Activated CD4-positive, alpha-beta memory T cell treated with anti-CD3 and anti-CD28 coated beads, Interleukin-2, amount 10 ng/mL, durations not matched to agents 7 days and 5 days (primary cell): ENCODE measurements at regions not wholly inside any gene's neighbourhood (a gene's known extent, or its start where the extent isn't known, plus 50 kb on each side); places are given as distances from the start of the nearest gene placed in this dataset.

Experiments
- CTCF ChIA-PET: fragments of 350-600 bp; sonication (Branson Sonifier 250); formaldehyde crosslinking; loops from one replicate; lab custom pipeline; 2021; ENCODE audit warnings: antibody characterized with exemption, inconsistent platforms; lab: Charles Lee
- POLR2A ChIA-PET: fragments of 350-600 bp; sonication (Branson Sonifier 250); formaldehyde crosslinking; loops from one replicate; lab custom pipeline; 2021; ENCODE audit warnings: antibody characterized with exemption; lab: Charles Lee
- DNase-seq: peaks from one replicate; pipeline ENCODE4 v3.0.0-alpha.2; 2020
- H3K27ac Mint-ChIP-seq: one replicate; pipeline ENCODE4 v1.8.0; 2021; ENCODE audit warnings: mild to moderate bottlenecking, mixed read lengths
- H3K27me3 Mint-ChIP-seq: one replicate; pipeline ENCODE4 v1.8.0; 2021; ENCODE audit warnings: mixed read lengths
- H3K36me3 Mint-ChIP-seq: one replicate; pipeline ENCODE4 v1.8.0; 2021; ENCODE audit warnings: low read depth, mixed read lengths
- H3K4me1 Mint-ChIP-seq: one replicate; pipeline ENCODE4 v1.8.0; 2021; ENCODE audit warnings: mixed read lengths
- H3K4me3 Mint-ChIP-seq: one replicate; pipeline ENCODE4 v1.8.0; 2021; ENCODE audit warnings: mild to moderate bottlenecking, mixed read lengths
- H3K9me3 Mint-ChIP-seq: one replicate; pipeline ENCODE4 v1.8.0; 2021; ENCODE audit warnings: mixed read lengths

- Mint-ChIP-seq H3K27ac (no peak overlapping the region), H3K4me1 (peaks cover 34% of the 10 kb centered on the region), H3K4me3 (no peak overlapping the region), H3K9me3 (no peaks in the 10 kb centered on the region), H3K36me3 (no peaks in the 10 kb centered on the region), H3K27me3 (peaks cover 7% of the 10 kb centered on the region)
- ChIA-PET CTCF (interaction anchor here (1.0 to 1.1 kb wide), 2 partner anchors 176 to 192 kb away, joined by 3 read pairs; no protein-coding TSS in a partner anchor), POLR2A (interaction anchor here (0.9 to 1.0 kb wide), 2 partner anchors 29 to 174 kb away, joined by 4 read pairs; no protein-coding TSS in a partner anchor)
- no peak for DNase-seq
These were observed 54.6 kb upstream of the RAPGEF2 start for GRCh38 chr4:159048166-159048886.

GRCh38 chr4:159049780-159050375, 53.0 kb upstream of the RAPGEF2 start:
- no peak for DNase-seq
- no peak overlapping the region for H3K27ac Mint-ChIP-seq
- H3K36me3 Mint-ChIP-seq, result no peaks in the 10 kb centered on the region
- ChIA-PET POLR2A (no interaction called here), CTCF (interaction anchor here (0.5 to 1.1 kb wide), 2 partner anchors 12 to 193 kb away, joined by 3 read pairs; no protein-coding TSS in a partner anchor)
- H3K27me3 Mint-ChIP-seq, result peaks cover 16% of the 10 kb centered on the region
- H3K4me3 Mint-ChIP-seq, result no peak overlapping the region
- peaks cover 34% of the 10 kb centered on the region for H3K4me1 Mint-ChIP-seq
- no peaks in the 10 kb centered on the region for H3K9me3 Mint-ChIP-seq

- Mint-ChIP-seq H3K4me3 (no peak overlapping the region), H3K36me3 (no peaks in the 10 kb centered on the region), H3K27me3 (peaks cover 17% of the 10 kb centered on the region), H3K9me3 (no peaks in the 10 kb centered on the region), H3K27ac (no peak overlapping the region), H3K4me1 (peaks cover 28% of the 10 kb centered on the region)
- ChIA-PET CTCF (interaction anchor here (0.7 kb wide), 1 partner anchor 136 kb away, joined by 3 read pairs; no protein-coding TSS in a partner anchor), POLR2A (no interaction called here)
- DNase-seq, result no peak
These were observed 51.4 kb upstream of the RAPGEF2 start for GRCh38 chr4:159051245-159052071.

GRCh38 chr4:159052315-159052714, 50.6 kb upstream of the RAPGEF2 start:
- Mint-ChIP-seq H3K36me3 (no peaks in the 10 kb centered on the region), H3K27me3 (peaks cover 22% of the 10 kb centered on the region), H3K9me3 (no peaks in the 10 kb centered on the region), H3K4me3 (no peak overlapping the region), H3K27ac (no peak overlapping the region), H3K4me1 (peaks cover 24% of the 10 kb centered on the region)
- no peak for DNase-seq
- CTCF ChIA-PET, result no interaction called here
- POLR2A ChIA-PET, result no interaction called here
